ENCODE measurements at regions not wholly inside any gene's neighbourhood (a gene's known extent, or its start where the extent isn't known, plus 50 kb on each side); places are given as distances from the start of the nearest gene placed in this dataset.
"Not testable (repeated sequence)": the region's sequence is repeated elsewhere in the genome, so short reads cannot be mapped to it uniquely, and the experiment has no call there.

DNA sequence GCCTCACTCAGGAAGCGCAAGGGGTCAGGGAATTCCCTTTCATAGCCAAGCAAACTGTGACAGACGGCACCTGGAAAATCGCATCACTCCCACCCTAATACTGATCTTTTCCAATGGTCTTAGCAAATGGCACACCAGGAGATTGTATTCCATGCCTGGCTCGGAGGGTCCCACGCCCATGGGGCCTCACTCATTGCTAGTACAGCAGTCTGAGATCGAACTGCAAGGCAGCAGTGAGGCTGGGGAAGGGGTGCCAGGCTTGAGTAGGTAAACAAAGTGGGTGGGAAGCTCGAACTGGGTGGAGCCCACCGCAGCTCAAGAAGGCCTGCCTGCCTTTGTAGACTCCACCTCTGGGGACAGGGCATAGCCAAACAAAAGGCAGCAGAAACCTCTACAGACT, 626.0 kb upstream of the ST8SIA4 start:
- TF ChIP-seq, protein P1, sequence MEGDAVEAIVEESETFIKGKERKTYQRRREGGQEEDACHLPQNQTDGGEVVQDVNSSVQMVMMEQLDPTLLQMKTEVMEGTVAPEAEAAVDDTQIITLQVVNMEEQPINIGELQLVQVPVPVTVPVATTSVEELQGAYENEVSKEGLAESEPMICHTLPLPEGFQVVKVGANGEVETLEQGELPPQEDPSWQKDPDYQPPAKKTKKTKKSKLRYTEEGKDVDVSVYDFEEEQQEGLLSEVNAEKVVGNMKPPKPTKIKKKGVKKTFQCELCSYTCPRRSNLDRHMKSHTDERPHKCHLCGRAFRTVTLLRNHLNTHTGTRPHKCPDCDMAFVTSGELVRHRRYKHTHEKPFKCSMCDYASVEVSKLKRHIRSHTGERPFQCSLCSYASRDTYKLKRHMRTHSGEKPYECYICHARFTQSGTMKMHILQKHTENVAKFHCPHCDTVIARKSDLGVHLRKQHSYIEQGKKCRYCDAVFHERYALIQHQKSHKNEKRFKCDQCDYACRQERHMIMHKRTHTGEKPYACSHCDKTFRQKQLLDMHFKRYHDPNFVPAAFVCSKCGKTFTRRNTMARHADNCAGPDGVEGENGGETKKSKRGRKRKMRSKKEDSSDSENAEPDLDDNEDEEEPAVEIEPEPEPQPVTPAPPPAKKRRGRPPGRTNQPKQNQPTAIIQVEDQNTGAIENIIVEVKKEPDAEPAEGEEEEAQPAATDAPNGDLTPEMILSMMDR (IDR thresholded peaks at IDR 0.05; ENCODE audit: low read depth, low read length) = not testable (repeated sequence)
- TF ChIP-seq EZH2phosphoT487 (IDR thresholded peaks at IDR 0.05; ENCODE audit: low read depth) = not testable (repeated sequence)

Measured in OCI-LY3 (cell line).